Gastroesophageal sphincter (tissue), 4 donors: ENCODE measurements at regions not wholly inside any gene's neighbourhood (a gene's known extent, or its start where the extent isn't known, plus 50 kb on each side); places are given as distances from the start of the nearest gene placed in this dataset.

Experiments
- ATAC-seq: fragments of 150-250 bp; one replicate; pipeline ENCODE4 v1.9.1; 2016; ENCODE audit warnings: mild to moderate bottlenecking, moderate library complexity
- H3K27ac ChIP-seq, 4 donors: fragments of 200-600 bp; sonication (generic) in 3 of 4; 1 replicate in 3 of 4; 2 replicates in 1 of 4; pipeline ENCODE4 v1.5.1; 2016 to 2019
- H3K27me3 ChIP-seq: fragments of 200-600 bp; sonication (generic); one replicate; pipeline ENCODE4 v1.5.1; 2019
- H3K36me3 ChIP-seq, 2 donors: fragments of 200-600 bp; sonication (generic); one replicate each; pipeline ENCODE4 v1.5.1; 2019; ENCODE audit warnings: control low read depth in 1 of 2
- H3K4me1 ChIP-seq, 3 donors: fragments of 200-600 bp; sonication (generic); 1 replicate in 2 of 3; 2 replicates in 1 of 3; pipeline ENCODE4 v1.5.1; 2016 to 2019; ENCODE audit warnings: control low read depth in 2 of 3
- H3K4me3 ChIP-seq, 2 donors: fragments of 200-600 bp; sonication (generic); one replicate each; pipeline ENCODE4 v1.5.1; 2019; ENCODE audit warnings: mild to moderate bottlenecking in 1 of 2, moderate library complexity in 1 of 2
- H3K9me3 ChIP-seq, 3 donors: fragments of 200-600 bp; sonication (generic); one replicate each; pipeline ENCODE4 v1.5.1; 2017 to 2019; ENCODE audit warnings: control low read depth in 2 of 3
- CTCF ChIP-seq, 4 experiments: fragments of 200-600 bp in 2 of 4; fragments of 450-650 bp in 2 of 4; sonication (generic) in 1 of 4; IDR thresholded peaks; one replicate each; pipeline ENCODE4 v1.5.1; 2017 to 2019; ENCODE audit warnings: antibody characterized with exemption in 4 of 4, mild to moderate bottlenecking in 2 of 4, moderate library complexity in 2 of 4
- EP300 ChIP-seq: sonication (generic); formaldehyde crosslinking; IDR thresholded peaks from one replicate; pipeline ENCODE4 v1.6.1; 2017; ENCODE audit warnings: antibody characterized with exemption, mild to moderate bottlenecking
- POLR2A ChIP-seq, 2 donors: fragments of 450-650 bp; IDR thresholded peaks; one replicate each; pipeline ENCODE4 v1.6.1; 2017; ENCODE audit warnings: antibody characterized with exemption in 2 of 2, mild to moderate bottlenecking in 2 of 2, moderate library complexity in 1 of 2
- POLR2AphosphoS5 ChIP-seq: sonication (generic); formaldehyde crosslinking; IDR thresholded peaks from one replicate; pipeline ENCODE4 v1.6.1; 2017; ENCODE audit warnings: antibody characterized with exemption
- WGBS, 2 donors: methylation state at CpG; one replicate each; pipeline ENCODE4 v1.1.5; 2018; ENCODE audit warnings: low coverage in 1 of 2; 5-methylcytosine and 5-hydroxymethylcytosine counted together

GRCh38 chr5:127999909-128000308 lies 83.7 kb upstream of the SLC12A2 start:
- Histone ChIP-seq H3K36me3 (no peaks in the 10 kb centered on the region), H3K9me3 (no peaks in the 10 kb centered on the region), H3K4me1 (peaks cover 0 to 21% (median 5%) of the 10 kb centered on the region in 3 donors), H3K27me3 (no peaks in the 10 kb centered on the region), H3K4me3 (no peak overlapping the region), H3K27ac (no peak overlapping the region)
- ATAC-seq, result no peak
- TF ChIP-seq EP300 (no peak), CTCF (IDR thresholded peaks at IDR 0.05) (no peak), POLR2AphosphoS5 (no peak), POLR2A (IDR thresholded peaks at IDR 0.05) (no peak)
- 50 to 89% methylated on average over 1 of the region's 1 CpG for WGBS, 2 donors

- ATAC-seq, result no peak
- 35 to 60% methylated on average over 1 to 4 of the region's 5 CpGs for WGBS, 2 donors
- no peak for TF ChIP-seq POLR2AphosphoS5
- TF ChIP-seq CTCF (IDR thresholded peaks at IDR 0.05), result no peak
- no peak for TF ChIP-seq EP300
- no peak for TF ChIP-seq POLR2A (IDR thresholded peaks at IDR 0.05)
- H3K4me1 ChIP-seq, result peaks cover 0 to 7% (median 4%) of the 10 kb centered on the region in 3 donors
- no peak overlapping the region for H3K4me3 ChIP-seq
- H3K9me3 ChIP-seq, result no peaks in the 10 kb centered on the region
- no peaks in the 10 kb centered on the region for H3K27me3 ChIP-seq
- H3K36me3 ChIP-seq, result no peaks in the 10 kb centered on the region
- no peak overlapping the region for H3K27ac ChIP-seq
Measured at GRCh38 chr5:128002425-128002824, 81.1 kb upstream of the SLC12A2 start.

- H3K36me3 ChIP-seq, result no peaks in the 10 kb centered on the region
- WGBS, 2 donors, result 63 to 74% methylated on average over 2 of the region's 2 CpGs
- H3K9me3 ChIP-seq, result no peaks in the 10 kb centered on the region
- no peaks in the 10 kb centered on the region for H3K27me3 ChIP-seq
- no peaks in the 10 kb centered on the region for H3K4me1 ChIP-seq
- no peak overlapping the region for H3K4me3 ChIP-seq
- H3K27ac ChIP-seq, result no peak overlapping the region
- no peak for ATAC-seq
- TF ChIP-seq POLR2AphosphoS5 (no peak), CTCF (IDR thresholded peaks at IDR 0.05) (no peak), EP300 (no peak), POLR2A (IDR thresholded peaks at IDR 0.05) (no peak)
Measured at GRCh38 chr5:128007939-128008338, 75.6 kb upstream of the SLC12A2 start.

DNA sequence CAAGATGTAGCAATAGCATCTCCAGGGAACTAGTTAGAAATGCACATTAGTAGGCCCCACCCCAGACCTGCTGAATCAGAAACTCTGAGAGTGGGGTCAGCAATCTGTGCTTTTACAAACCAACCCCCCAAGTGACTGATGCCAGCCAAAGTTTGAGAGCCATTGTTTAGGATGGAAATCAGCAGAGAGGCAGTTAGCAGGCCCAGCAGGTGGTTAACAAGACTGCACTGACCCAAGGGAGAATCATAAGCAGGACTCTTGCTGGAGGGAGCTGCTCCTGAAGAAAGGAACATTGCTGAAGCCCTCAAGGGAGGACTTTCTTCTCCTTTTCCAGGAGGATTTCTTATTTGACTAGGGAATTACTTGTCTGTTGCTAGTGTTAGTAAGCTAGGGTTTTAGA lies 74.2 kb upstream of the SLC12A2 start:
- no peak for ATAC-seq
- TF ChIP-seq CTCF (IDR thresholded peaks at IDR 0.05) (no peak), EP300 (no peak), POLR2A (IDR thresholded peaks at IDR 0.05) (no peak), POLR2AphosphoS5 (no peak)
- no peak overlapping the region for H3K4me3 ChIP-seq

GRCh38 chr5:128011339-128011738 lies 72.2 kb upstream of the SLC12A2 start:
- no peak for TF ChIP-seq EP300
- no peak for TF ChIP-seq POLR2AphosphoS5
- TF ChIP-seq POLR2A (IDR thresholded peaks at IDR 0.05), result no peak
- no peak for TF ChIP-seq CTCF (IDR thresholded peaks at IDR 0.05)
- no peaks in the 10 kb centered on the region for H3K4me1 ChIP-seq
- H3K9me3 ChIP-seq, result no peaks in the 10 kb centered on the region
- ATAC-seq, result no peak
- H3K27me3 ChIP-seq, result no peaks in the 10 kb centered on the region
- no peak overlapping the region for H3K4me3 ChIP-seq
- H3K27ac ChIP-seq, result no peak overlapping the region
- no peaks in the 10 kb centered on the region for H3K36me3 ChIP-seq

More for the DNA sequence above, 74.2 kb upstream of the SLC12A2 start:
- Histone ChIP-seq H3K27me3 (no peaks in the 10 kb centered on the region), H3K27ac (no peak overlapping the region), H3K36me3 (no peaks in the 10 kb centered on the region), H3K9me3 (no peaks in the 10 kb centered on the region), H3K4me1 (no peaks in the 10 kb centered on the region)
